Panc1 (cell line): ENCODE measurements at regions not wholly inside any gene's neighbourhood (a gene's known extent, or its start where the extent isn't known, plus 50 kb on each side); places are given as distances from the start of the nearest gene placed in this dataset.
"Not testable (repeated sequence)": the region's sequence is repeated elsewhere in the genome, so short reads cannot be mapped to it uniquely, and the experiment has no call there.

Source experiments
- ATAC-seq: fragments of 200-7000 bp; cut with Tn5 transposase; 2 replicates; pipeline ENCODE4 v1.9.1; 2020; ENCODE audit warnings: mild to moderate bottlenecking, moderate library complexity
- BruUV-seq: library from RNA; stranded (reverse); fragments of 400-500 nt; replicated peaks from 2 replicates; lab custom pipeline; 2021; lab: Mats Ljungman, UMichigan
- CTCF ChIA-PET: fragments of 300-600 bp; sonication (Branson Sonifier 250); formaldehyde crosslinking; loops from one replicate; lab custom pipeline; 2022; ENCODE audit warnings: antibody characterized with exemption; lab: Charles Lee
- POLR2A ChIA-PET: fragments of 300-600 bp; sonication (Branson Sonifier 250); formaldehyde crosslinking; loops from one replicate; lab custom pipeline; 2022; ENCODE audit warnings: antibody characterized with exemption; lab: Charles Lee
- DNase-seq: peaks from one replicate; pipeline ENCODE4 v3.0.0-alpha.2; 2010; ENCODE audit warnings: low read depth, low spot score
- H3K27ac ChIP-seq: 2 replicates; pipeline ENCODE4 v1.5.1; 2011; ENCODE audit warnings: mild to moderate bottlenecking, low read length, inconsistent platforms
- H3K27me3 ChIP-seq: fragments of 200-500 bp; sonication (Bioruptor generic); 2 replicates; pipeline ENCODE4 v1.6.0; 2014; ENCODE audit warnings: low read length, inconsistent platforms; ENCODE audit not compliant: control insufficient read depth, insufficient read depth
- H3K36me3 ChIP-seq: fragments of 200-500 bp; sonication (Bioruptor generic); 2 replicates; pipeline ENCODE4 v1.5.1; 2014; ENCODE audit warnings: inconsistent platforms, mild to moderate bottlenecking, low read length, moderate library complexity; ENCODE audit not compliant: control insufficient read depth, insufficient read depth
- H3K4me1 ChIP-seq: 2 replicates; pipeline ENCODE4 v1.5.1; 2011; ENCODE audit warnings: inconsistent platforms, mild to moderate bottlenecking, low read length, moderate library complexity; ENCODE audit not compliant: control insufficient read depth, insufficient read depth
- H3K4me3 ChIP-seq, 2 experiments: 2 replicates each; pipeline ENCODE4 v1.5.1; 2011 to 2012; ENCODE audit warnings: low read depth in 2 of 2, low read length in 2 of 2, mild to moderate bottlenecking in 2 of 2, inconsistent platforms in 1 of 2, moderate library complexity in 1 of 2
- H3K9me3 ChIP-seq: fragments of 200-500 bp; sonication (Bioruptor generic); 2 replicates; pipeline ENCODE4 v1.5.1; 2014; ENCODE audit warnings: low read depth, mild to moderate bottlenecking, inconsistent platforms, low read length, moderate library complexity; ENCODE audit not compliant: control insufficient read depth, insufficient read depth
- POLR2AphosphoS5 ChIP-seq: IDR thresholded peaks from 2 replicates; pipeline ENCODE4 v1.6.1; 2012; ENCODE audit warnings: mild to moderate bottlenecking, low read depth, low read length, moderate library complexity
- SIN3A ChIP-seq: IDR thresholded peaks from 2 replicates; pipeline ENCODE4 v1.6.1; 2012; ENCODE audit warnings: low read depth, mild to moderate bottlenecking, low read length, moderate library complexity, borderline replicate concordance; ENCODE audit not compliant: insufficient read depth
- TCF7L2 ChIP-seq: IDR thresholded peaks from 2 replicates; pipeline ENCODE4 v1.6.1; 2011; ENCODE audit warnings: mild to moderate bottlenecking, low read depth, low read length, inconsistent platforms
- in situ Hi-C: cut with HindIII; loops from 2 replicates; pipeline ENCODE4 v1.10.0; 2016; ENCODE audit warnings: low sequenced_read_pairs, low pct_unique_long_range_greater_than_20kb
- intact Hi-C: fragments of 100-400 bp; cut with micrococcal nuclease; formaldehyde crosslinking; loops from one replicate; pipeline ENCODE4 v1.10.0; 2022; ENCODE audit not compliant: unreplicated experiment
- TF ChIP-seq, protein P1 (sequence below), 2 experiments: IDR thresholded peaks; 2 replicates each; pipeline ENCODE4 v1.6.1; 2011 to 2012; ENCODE audit warnings: low read depth in 2 of 2, control low read depth in 1 of 2, low read length in 1 of 2, mild to moderate bottlenecking in 1 of 2, moderate library complexity in 1 of 2; ENCODE audit not compliant: insufficient read depth in 1 of 2
- TF ChIP-seq, protein P2 (sequence below): fragments of 450-650 bp; IDR thresholded peaks from 2 replicates; pipeline ENCODE4 v1.5.1; 2017; ENCODE audit warnings: mild to moderate bottlenecking

DNA sequence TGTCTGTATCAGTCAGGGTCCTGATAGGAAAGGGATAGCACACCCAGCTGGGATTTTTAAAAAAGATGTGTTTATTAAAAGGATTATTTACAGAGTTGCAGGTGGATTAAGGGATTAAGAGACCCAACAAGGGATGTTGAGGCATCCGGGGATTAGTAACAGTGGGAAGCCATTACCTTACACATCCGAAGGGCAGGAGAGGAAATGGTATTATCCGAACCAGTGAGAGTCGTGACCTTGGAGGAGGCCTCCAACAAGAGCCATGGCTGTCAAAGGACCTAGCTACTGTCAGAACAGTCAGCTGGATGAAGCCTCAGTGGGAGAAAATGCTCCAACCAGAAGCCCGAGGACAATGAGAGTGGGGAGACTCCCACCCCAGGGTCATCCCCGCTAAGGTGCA lies 146.3 kb upstream of the KRAS start:
- BruUV-seq: no TSS peak
- ChIA-PET POLR2A (interaction anchor here (0.6 kb wide), 1 partner anchor 592 kb away, joined by 3 read pairs; no protein-coding TSS in a partner anchor), CTCF (no interaction called here)
- no peaks in the 10 kb centered on the region for H3K4me1 ChIP-seq
- H3K4me3 ChIP-seq: no peak overlapping the region
- TF ChIP-seq, protein P1, sequence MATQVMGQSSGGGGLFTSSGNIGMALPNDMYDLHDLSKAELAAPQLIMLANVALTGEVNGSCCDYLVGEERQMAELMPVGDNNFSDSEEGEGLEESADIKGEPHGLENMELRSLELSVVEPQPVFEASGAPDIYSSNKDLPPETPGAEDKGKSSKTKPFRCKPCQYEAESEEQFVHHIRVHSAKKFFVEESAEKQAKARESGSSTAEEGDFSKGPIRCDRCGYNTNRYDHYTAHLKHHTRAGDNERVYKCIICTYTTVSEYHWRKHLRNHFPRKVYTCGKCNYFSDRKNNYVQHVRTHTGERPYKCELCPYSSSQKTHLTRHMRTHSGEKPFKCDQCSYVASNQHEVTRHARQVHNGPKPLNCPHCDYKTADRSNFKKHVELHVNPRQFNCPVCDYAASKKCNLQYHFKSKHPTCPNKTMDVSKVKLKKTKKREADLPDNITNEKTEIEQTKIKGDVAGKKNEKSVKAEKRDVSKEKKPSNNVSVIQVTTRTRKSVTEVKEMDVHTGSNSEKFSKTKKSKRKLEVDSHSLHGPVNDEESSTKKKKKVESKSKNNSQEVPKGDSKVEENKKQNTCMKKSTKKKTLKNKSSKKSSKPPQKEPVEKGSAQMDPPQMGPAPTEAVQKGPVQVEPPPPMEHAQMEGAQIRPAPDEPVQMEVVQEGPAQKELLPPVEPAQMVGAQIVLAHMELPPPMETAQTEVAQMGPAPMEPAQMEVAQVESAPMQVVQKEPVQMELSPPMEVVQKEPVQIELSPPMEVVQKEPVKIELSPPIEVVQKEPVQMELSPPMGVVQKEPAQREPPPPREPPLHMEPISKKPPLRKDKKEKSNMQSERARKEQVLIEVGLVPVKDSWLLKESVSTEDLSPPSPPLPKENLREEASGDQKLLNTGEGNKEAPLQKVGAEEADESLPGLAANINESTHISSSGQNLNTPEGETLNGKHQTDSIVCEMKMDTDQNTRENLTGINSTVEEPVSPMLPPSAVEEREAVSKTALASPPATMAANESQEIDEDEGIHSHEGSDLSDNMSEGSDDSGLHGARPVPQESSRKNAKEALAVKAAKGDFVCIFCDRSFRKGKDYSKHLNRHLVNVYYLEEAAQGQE (IDR thresholded peaks at IDR 0.05; ENCODE audit: insufficient read depth in 1 of 2, low read depth in 2 of 2, low read length in 1 of 2): no peak
- TF ChIP-seq TCF7L2 (no peak), POLR2AphosphoS5 (no peak), SIN3A (no peak)
- TF ChIP-seq, protein P2, sequence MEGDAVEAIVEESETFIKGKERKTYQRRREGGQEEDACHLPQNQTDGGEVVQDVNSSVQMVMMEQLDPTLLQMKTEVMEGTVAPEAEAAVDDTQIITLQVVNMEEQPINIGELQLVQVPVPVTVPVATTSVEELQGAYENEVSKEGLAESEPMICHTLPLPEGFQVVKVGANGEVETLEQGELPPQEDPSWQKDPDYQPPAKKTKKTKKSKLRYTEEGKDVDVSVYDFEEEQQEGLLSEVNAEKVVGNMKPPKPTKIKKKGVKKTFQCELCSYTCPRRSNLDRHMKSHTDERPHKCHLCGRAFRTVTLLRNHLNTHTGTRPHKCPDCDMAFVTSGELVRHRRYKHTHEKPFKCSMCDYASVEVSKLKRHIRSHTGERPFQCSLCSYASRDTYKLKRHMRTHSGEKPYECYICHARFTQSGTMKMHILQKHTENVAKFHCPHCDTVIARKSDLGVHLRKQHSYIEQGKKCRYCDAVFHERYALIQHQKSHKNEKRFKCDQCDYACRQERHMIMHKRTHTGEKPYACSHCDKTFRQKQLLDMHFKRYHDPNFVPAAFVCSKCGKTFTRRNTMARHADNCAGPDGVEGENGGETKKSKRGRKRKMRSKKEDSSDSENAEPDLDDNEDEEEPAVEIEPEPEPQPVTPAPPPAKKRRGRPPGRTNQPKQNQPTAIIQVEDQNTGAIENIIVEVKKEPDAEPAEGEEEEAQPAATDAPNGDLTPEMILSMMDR: no peak
- H3K27ac ChIP-seq: no peak overlapping the region
- no peaks in the 10 kb centered on the region for H3K36me3 ChIP-seq
- H3K9me3 ChIP-seq: no peaks in the 10 kb centered on the region
- in situ Hi-C loops: no loop called here
- ATAC-seq: no peak
- no peaks in the 10 kb centered on the region for H3K27me3 ChIP-seq
- intact Hi-C loops: no loop called here
- no peak for DNase-seq

- BruUV-seq: no TSS peak
- ChIA-PET POLR2A (no interaction called here), CTCF (no interaction called here)
- TF ChIP-seq TCF7L2 (no peak), SIN3A (no peak), POLR2AphosphoS5 (no peak)
- TF ChIP-seq, protein P2: no peak
- TF ChIP-seq, protein P1 (IDR thresholded peaks at IDR 0.05; ENCODE audit: insufficient read depth in 1 of 2, low read depth in 2 of 2, low read length in 1 of 2): no peak
- H3K36me3 ChIP-seq: no peaks in the 10 kb centered on the region
- no peaks in the 10 kb centered on the region for H3K27me3 ChIP-seq
- intact Hi-C loops (no loop called here), in situ Hi-C loops (no loop called here)
- ATAC-seq (no peak), DNase-seq (no peak)
- H3K9me3 ChIP-seq: no peaks in the 10 kb centered on the region
- no peaks in the 10 kb centered on the region for H3K4me1 ChIP-seq
- no peak overlapping the region for H3K4me3 ChIP-seq
- no peak overlapping the region for H3K27ac ChIP-seq
Observed at GRCh38 chr12:25395227-25395626, 144.5 kb upstream of the KRAS start.

DNA sequence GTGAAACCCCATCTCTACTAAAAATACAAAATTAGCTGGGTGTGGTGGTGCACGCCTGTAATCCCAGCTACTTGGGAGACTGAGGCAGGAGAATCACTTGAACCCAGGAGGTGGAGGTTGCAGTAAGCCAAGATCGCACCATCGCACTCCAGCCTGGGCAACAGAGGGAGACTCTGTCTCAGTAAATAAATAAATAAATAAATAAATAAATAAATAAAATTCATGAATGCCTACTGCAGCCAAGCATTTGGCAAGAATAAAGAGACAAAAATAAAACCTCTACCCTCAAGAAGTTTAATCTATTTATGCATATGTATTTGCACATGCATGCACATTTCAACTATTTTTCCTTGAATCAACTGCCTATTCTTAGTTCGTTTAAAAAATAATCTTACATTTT lies 144.0 kb upstream of the KRAS start:
- ATAC-seq, POLR2A ChIA-PET, H3K9me3 ChIP-seq, CTCF ChIA-PET, H3K4me3 ChIP-seq, H3K4me1 ChIP-seq, H3K27me3 ChIP-seq, DNase-seq, BruUV-seq, H3K36me3 ChIP-seq, in situ Hi-C loops, intact Hi-C loops, H3K27ac ChIP-seq: not testable (repeated sequence)
